ENCODE measurements at regions not wholly inside any gene's neighbourhood (a gene's known extent, or its start where the extent isn't known, plus 50 kb on each side); places are given as distances from the start of the nearest gene placed in this dataset.

DNA sequence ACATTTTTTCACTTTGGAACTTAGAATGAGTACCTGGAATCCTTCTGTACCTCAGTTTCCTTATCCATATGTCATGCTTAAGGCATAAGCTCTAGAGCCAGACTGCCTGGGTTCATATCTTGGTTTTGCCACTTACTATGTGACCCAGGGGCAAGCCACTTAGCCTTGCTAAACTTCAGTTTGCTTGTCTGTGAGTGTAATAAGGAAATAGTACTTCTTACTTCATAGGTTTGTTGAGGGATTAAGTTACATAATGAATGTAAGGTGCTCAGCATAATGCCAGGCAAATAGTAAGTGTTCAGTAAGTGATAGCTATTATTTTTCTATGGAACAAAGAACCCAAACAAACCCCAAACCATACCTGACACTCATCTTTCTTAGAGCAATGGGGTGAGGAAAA, 225.1 kb downstream of the BCAT1 start:
- TF ChIP-seq CTCF (IDR thresholded peaks at IDR 0.05; ENCODE audit: low read depth, low read length) (no peak), EZH2phosphoT487 (IDR thresholded peaks at IDR 0.05; ENCODE audit: low read depth) (no peak)

Data from OCI-LY3 (cell line).